Uterus (tissue), 2 donors: ENCODE measurements at regions not wholly inside any gene's neighbourhood (a gene's known extent, or its start where the extent isn't known, plus 50 kb on each side); places are given as distances from the start of the nearest gene placed in this dataset.

ENCODE experiments used
- CTCF ChIP-seq, 4 experiments: fragments of 200-600 bp in 2 of 4; fragments of 450-650 bp in 2 of 4; sonication (generic) in 2 of 4; IDR thresholded peaks; one replicate each; pipeline ENCODE4 v1.5.1; 2016 to 2019; ENCODE audit warnings: antibody characterized with exemption in 4 of 4, mild to moderate bottlenecking in 2 of 4, moderate library complexity in 1 of 4
- POLR2A ChIP-seq, 2 donors: fragments of 450-650 bp; IDR thresholded peaks; one replicate each; pipeline ENCODE4 v1.6.1; 2016; ENCODE audit warnings: antibody characterized with exemption in 2 of 2, mild to moderate bottlenecking in 1 of 2, moderate library complexity in 1 of 2

GRCh38 chr22:48677621-48678020 is 1150.1 kb downstream of the BRD1 start:
- TF ChIP-seq POLR2A (IDR thresholded peaks at IDR 0.05) (no peak), CTCF (IDR thresholded peaks at IDR 0.05) (no peak)
